Astrocyte (in vitro differentiated cells and primary cell): ENCODE measurements at regions not wholly inside any gene's neighbourhood (a gene's known extent, or its start where the extent isn't known, plus 50 kb on each side); places are given as distances from the start of the nearest gene placed in this dataset.

Experiments
- DNase-seq: peaks from one replicate; pipeline ENCODE4 v3.0.0-alpha.2; 2010; ENCODE audit warnings: low read depth
- FAIRE-seq: peaks from 2 replicates; lab custom pipeline; 2011; peaks lifted over from hg19 to GRCh38; lab: Jason Lieb, UNC
- H2AFZ ChIP-seq: 2 replicates; pipeline ENCODE4 v1.6.0; 2012; ENCODE audit warnings: low read depth, low read length, inconsistent platforms
- H3K27ac ChIP-seq: 2 replicates; pipeline ENCODE4 v1.5.1; 2011; ENCODE audit warnings: low read depth, low read length, inconsistent platforms
- H3K27me3 ChIP-seq: 2 replicates; pipeline ENCODE4 v1.6.0; 2011; ENCODE audit warnings: low read length, inconsistent platforms; ENCODE audit not compliant: insufficient read depth
- H3K36me3 ChIP-seq: 2 replicates; pipeline ENCODE4 v1.5.1; 2011; ENCODE audit warnings: low read length, inconsistent platforms; ENCODE audit not compliant: insufficient read depth
- H3K4me1 ChIP-seq: 2 replicates; pipeline ENCODE4 v1.5.1; 2011; ENCODE audit warnings: low read length, inconsistent platforms; ENCODE audit not compliant: insufficient read depth
- H3K4me2 ChIP-seq: 2 replicates; pipeline ENCODE4 v1.6.0; 2012; ENCODE audit warnings: low read length, inconsistent platforms
- H3K4me3 ChIP-seq: 2 replicates; pipeline ENCODE4 v1.5.1; 2011; ENCODE audit warnings: low read depth, mild to moderate bottlenecking, low read length, inconsistent platforms; ENCODE audit not compliant: insufficient read depth
- H3K79me2 ChIP-seq: 2 replicates; pipeline ENCODE4 v1.6.0; 2012; ENCODE audit warnings: mild to moderate bottlenecking, low read length, inconsistent platforms; ENCODE audit not compliant: insufficient read depth
- H3K9ac ChIP-seq: 2 replicates; pipeline ENCODE4 v1.6.0; 2012; ENCODE audit warnings: mild to moderate bottlenecking, low read length, inconsistent platforms
- H3K9me3 ChIP-seq: 2 replicates; pipeline ENCODE4 v1.5.1; 2012; ENCODE audit warnings: low read depth, mild to moderate bottlenecking, low read length, inconsistent platforms; ENCODE audit not compliant: insufficient read depth
- H4K20me1 ChIP-seq: 2 replicates; pipeline ENCODE4 v1.6.0; 2012; ENCODE audit warnings: low read length, inconsistent platforms; ENCODE audit not compliant: insufficient read depth
- H3K27ac Mint-ChIP-seq: one replicate; pipeline ENCODE4 v1.8.0; 2021; ENCODE audit warnings: mild to moderate bottlenecking, mixed read lengths; ENCODE audit not compliant: unreplicated experiment
- H3K27me3 Mint-ChIP-seq: one replicate; pipeline ENCODE4 v1.8.0; 2021; ENCODE audit warnings: low read depth, mixed read lengths; ENCODE audit not compliant: unreplicated experiment
- H3K36me3 Mint-ChIP-seq: one replicate; pipeline ENCODE4 v1.8.0; 2021; ENCODE audit warnings: low read depth, mixed read lengths; ENCODE audit not compliant: unreplicated experiment
- H3K4me1 Mint-ChIP-seq: one replicate; pipeline ENCODE4 v1.8.0; 2021; ENCODE audit warnings: low read depth, mixed read lengths; ENCODE audit not compliant: unreplicated experiment
- H3K4me3 Mint-ChIP-seq: one replicate; pipeline ENCODE4 v1.8.0; 2021; ENCODE audit warnings: mild to moderate bottlenecking, moderate library complexity, mixed read lengths; ENCODE audit not compliant: unreplicated experiment
- H3K9me3 Mint-ChIP-seq: one replicate; pipeline ENCODE4 v1.8.0; 2021; ENCODE audit warnings: mild to moderate bottlenecking, mixed read lengths; ENCODE audit not compliant: unreplicated experiment
- CTCF ChIP-seq: IDR thresholded peaks from 2 replicates; pipeline ENCODE4 v1.5.1; 2011; ENCODE audit warnings: low read depth, mild to moderate bottlenecking, inconsistent platforms, low read length, moderate library complexity; ENCODE audit not compliant: insufficient read depth
- EZH2 ChIP-seq: IDR thresholded peaks from 2 replicates; pipeline ENCODE4 v1.6.1; 2012; ENCODE audit warnings: mild to moderate bottlenecking, low read length, inconsistent platforms; ENCODE audit not compliant: insufficient read depth

- Mint-ChIP-seq H3K4me3 (no peak overlapping the region), H3K9me3 (no peaks in the 10 kb centered on the region), H3K4me1 (no peaks in the 10 kb centered on the region), H3K27me3 (no peaks in the 10 kb centered on the region), H3K27ac (no peak overlapping the region), H3K36me3 (no peaks in the 10 kb centered on the region)
- no peak for TF ChIP-seq CTCF
- TF ChIP-seq EZH2: no peak
- no peak overlapping the region for H3K4me3 ChIP-seq
- DNase-seq: no peak
- H3K79me2 ChIP-seq: no peaks in the 10 kb centered on the region
- no peaks in the 10 kb centered on the region for H3K27me3 ChIP-seq
- no peaks in the 10 kb centered on the region for H3K9me3 ChIP-seq
- H3K27ac ChIP-seq: no peak overlapping the region
- no peak overlapping the region for H2AFZ ChIP-seq
- no peak overlapping the region for H3K9ac ChIP-seq
- FAIRE-seq: no peak
- no peak overlapping the region for H3K4me2 ChIP-seq
- H3K36me3 ChIP-seq: no peaks in the 10 kb centered on the region
- no peaks in the 10 kb centered on the region for H3K4me1 ChIP-seq
- H4K20me1 ChIP-seq: no peaks in the 10 kb centered on the region
Observed at GRCh38 chr1:192735298-192735915, 73.4 kb upstream of the RGS2 start.

GRCh38 chr1:192737306-192737705, 71.5 kb upstream of the RGS2 start:
- FAIRE-seq: no peak
- H2AFZ ChIP-seq: no peak overlapping the region

More at GRCh38 chr1:192737306-192737705, 71.5 kb upstream of the RGS2 start:
- DNase-seq: no peak
- Histone ChIP-seq H4K20me1 (no peaks in the 10 kb centered on the region), H3K4me2 (no peak overlapping the region), H3K4me3 (no peak overlapping the region), H3K4me1 (no peaks in the 10 kb centered on the region), H3K79me2 (no peaks in the 10 kb centered on the region), H3K27me3 (no peaks in the 10 kb centered on the region), H3K36me3 (no peaks in the 10 kb centered on the region), H3K9ac (no peak overlapping the region), H3K27ac (no peak overlapping the region), H3K9me3 (no peaks in the 10 kb centered on the region)
- TF ChIP-seq CTCF (no peak), EZH2 (no peak)
- Mint-ChIP-seq H3K4me1 (no peaks in the 10 kb centered on the region), H3K36me3 (peaks cover 2% of the 10 kb centered on the region), H3K27me3 (no peaks in the 10 kb centered on the region), H3K27ac (no peak overlapping the region), H3K9me3 (no peaks in the 10 kb centered on the region), H3K4me3 (no peak overlapping the region)
